ENCODE measurements at regions not wholly inside any gene's neighbourhood (a gene's known extent, or its start where the extent isn't known, plus 50 kb on each side); places are given as distances from the start of the nearest gene placed in this dataset.

DNA sequence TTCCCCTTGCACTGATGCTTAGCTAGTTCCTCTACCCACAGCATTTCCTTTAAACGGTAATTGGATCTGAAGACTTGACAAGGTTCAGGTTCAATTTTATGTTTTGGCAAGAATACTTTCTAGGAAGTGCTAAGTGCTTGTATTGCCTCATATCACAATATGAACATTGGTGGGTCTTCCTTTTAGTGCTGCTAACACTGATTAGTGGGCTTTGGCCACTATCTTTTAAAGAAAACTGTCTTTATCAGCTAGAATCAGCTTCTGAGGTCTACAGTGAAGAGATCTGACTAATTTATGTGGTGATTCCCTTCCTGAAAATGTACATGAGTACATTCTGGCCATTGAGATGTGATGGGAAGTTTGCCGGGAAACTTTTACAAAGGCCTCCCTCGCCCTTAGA, 316.7 kb upstream of the KLF3 start (continued):
- TF ChIP-seq TAF7 (optimal IDR thresholded peaks at IDR 0.05; ENCODE audit: borderline replicate concordance, low read depth, low read length) = no peak
